ENCODE measurements at regions not wholly inside any gene's neighbourhood (a gene's known extent, or its start where the extent isn't known, plus 50 kb on each side); places are given as distances from the start of the nearest gene placed in this dataset.

GRCh38 chr2:198401644-198402043 lies 597.3 kb downstream of the PLCL1 start:
- WGBS: 85% methylated on average over 1 of the region's 1 CpG
- no peaks in the 10 kb centered on the region for H3K27me3 ChIP-seq
- H3K27ac ChIP-seq (replicated peaks in 1 of 4): no peak overlapping the region
- H3K4me3 ChIP-seq: no peak overlapping the region
- H3K36me3 ChIP-seq: no peaks in the 10 kb centered on the region
- H3K4me1 ChIP-seq: no peaks in the 10 kb centered on the region
- TF ChIP-seq CTCF (IDR thresholded peaks at IDR 0.05) (no peak), POLR2AphosphoS5 (IDR thresholded peaks at IDR 0.05) (no peak), POLR2A (IDR thresholded peaks at IDR 0.05; ENCODE audit: low read depth) (no peak), EP300 (IDR thresholded peaks at IDR 0.05) (no peak)
- DNase-seq (ENCODE audit: extremely low spot score): no peak
- no peaks in the 10 kb centered on the region for H3K9me3 ChIP-seq
- intact Hi-C loops (cut with DNase I): no loop called here

DNA sequence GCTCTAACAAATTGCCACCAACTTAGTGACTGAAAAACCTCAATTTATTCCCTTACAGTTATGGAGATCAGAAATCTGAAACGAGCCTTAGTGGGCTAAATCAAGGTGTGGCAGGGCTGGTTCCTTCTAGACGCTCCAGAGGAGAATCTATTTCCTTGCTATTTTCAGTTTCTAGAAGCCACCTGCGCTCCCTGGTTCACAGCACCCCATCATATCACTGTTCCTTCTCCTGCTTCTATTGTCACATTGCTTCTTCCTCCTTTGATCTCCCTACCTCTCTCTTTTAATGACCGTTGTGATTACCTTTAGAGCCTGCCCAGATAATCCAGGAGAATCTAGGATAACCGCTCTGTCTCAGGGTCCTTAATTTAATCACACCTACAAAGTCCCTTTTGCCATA lies 596.6 kb downstream of the PLCL1 start:
- H3K4me1 ChIP-seq: no peaks in the 10 kb centered on the region
- no peaks in the 10 kb centered on the region for H3K27me3 ChIP-seq
- intact Hi-C loops (cut with DNase I): no loop called here
- H3K4me3 ChIP-seq: no peak overlapping the region
- no peak overlapping the region for H3K27ac ChIP-seq (replicated peaks in 1 of 4)
- TF ChIP-seq POLR2AphosphoS5 (IDR thresholded peaks at IDR 0.05) (no peak), CTCF (IDR thresholded peaks at IDR 0.05) (no peak), POLR2A (IDR thresholded peaks at IDR 0.05; ENCODE audit: low read depth) (no peak), EP300 (IDR thresholded peaks at IDR 0.05) (no peak)
- no peaks in the 10 kb centered on the region for H3K9me3 ChIP-seq
- no peaks in the 10 kb centered on the region for H3K36me3 ChIP-seq
- DNase-seq (ENCODE audit: extremely low spot score): no peak
- 70% methylated on average over 5 of the region's 5 CpGs for WGBS

GRCh38 chr2:198394208-198394607 lies 589.8 kb downstream of the PLCL1 start:
- TF ChIP-seq CTCF (IDR thresholded peaks at IDR 0.05) (no peak), POLR2AphosphoS5 (IDR thresholded peaks at IDR 0.05) (no peak), EP300 (IDR thresholded peaks at IDR 0.05) (no peak), POLR2A (IDR thresholded peaks at IDR 0.05; ENCODE audit: low read depth) (no peak)
- no peak for DNase-seq (ENCODE audit: extremely low spot score)
- Histone ChIP-seq H3K9me3 (no peaks in the 10 kb centered on the region), H3K4me1 (no peaks in the 10 kb centered on the region), H3K36me3 (no peaks in the 10 kb centered on the region), H3K27ac (replicated peaks in 1 of 4) (no peak overlapping the region), H3K4me3 (no peak overlapping the region), H3K27me3 (no peaks in the 10 kb centered on the region)
- 97% methylated on average over 2 of the region's 2 CpGs for WGBS
- intact Hi-C loops (cut with DNase I): no loop called here

GRCh38 chr2:198390670-198391069 lies 586.3 kb downstream of the PLCL1 start:
- H3K36me3 ChIP-seq: no peaks in the 10 kb centered on the region
- no peaks in the 10 kb centered on the region for H3K27me3 ChIP-seq
- H3K27ac ChIP-seq (replicated peaks in 1 of 4): no peak overlapping the region
- intact Hi-C loops (cut with DNase I): no loop called here
- 92% methylated on average over 3 of the region's 3 CpGs for WGBS
- TF ChIP-seq EP300 (IDR thresholded peaks at IDR 0.05) (no peak), POLR2AphosphoS5 (IDR thresholded peaks at IDR 0.05) (no peak), POLR2A (IDR thresholded peaks at IDR 0.05; ENCODE audit: low read depth) (no peak), CTCF (IDR thresholded peaks at IDR 0.05) (no peak)
- no peaks in the 10 kb centered on the region for H3K9me3 ChIP-seq
- DNase-seq (ENCODE audit: extremely low spot score): no peak
- no peak overlapping the region for H3K4me3 ChIP-seq
- no peaks in the 10 kb centered on the region for H3K4me1 ChIP-seq

DNA sequence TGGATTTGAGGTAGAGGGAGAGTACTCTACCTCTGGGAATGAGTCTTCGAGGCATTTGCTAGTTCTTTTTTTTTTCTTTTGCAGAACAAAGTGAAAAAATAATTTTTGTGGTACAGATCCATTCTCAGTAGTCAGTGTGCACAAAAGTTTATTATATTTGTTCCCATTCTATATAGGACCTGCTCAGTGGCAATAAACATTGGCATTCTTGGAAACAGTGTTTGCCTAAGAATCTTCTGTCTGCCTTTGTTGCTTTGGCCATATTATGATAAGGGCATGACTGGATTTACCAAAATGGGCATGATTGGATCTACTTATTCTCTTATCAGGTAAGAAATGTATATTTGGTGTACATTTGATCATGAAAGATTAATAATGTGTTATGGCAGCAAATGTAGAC lies 583.3 kb downstream of the PLCL1 start:
- Histone ChIP-seq H3K4me1 (no peaks in the 10 kb centered on the region), H3K27ac (replicated peaks in 1 of 4) (no peak overlapping the region), H3K4me3 (no peak overlapping the region), H3K9me3 (no peaks in the 10 kb centered on the region), H3K36me3 (no peaks in the 10 kb centered on the region), H3K27me3 (no peaks in the 10 kb centered on the region)
- no peak for DNase-seq (ENCODE audit: extremely low spot score)
- TF ChIP-seq POLR2A (IDR thresholded peaks at IDR 0.05; ENCODE audit: low read depth) (no peak), CTCF (IDR thresholded peaks at IDR 0.05) (no peak), POLR2AphosphoS5 (IDR thresholded peaks at IDR 0.05) (no peak), EP300 (IDR thresholded peaks at IDR 0.05) (no peak)
- WGBS: 7% methylated on average over 1 of the region's 1 CpG
- intact Hi-C loops (cut with DNase I): no loop called here

Measured in esophagus muscularis mucosa (tissue), 4 donors.